ENCODE measurements at regions not wholly inside any gene's neighbourhood (a gene's known extent, or its start where the extent isn't known, plus 50 kb on each side); places are given as distances from the start of the nearest gene placed in this dataset.

GRCh38 chrX:9318213-9318612 is 146.6 kb upstream of the TBL1X start:
- no peak for DNase-seq

GRCh38 chrX:9318766-9319165 is 146.1 kb upstream of the TBL1X start:
- DNase-seq, result no peak

- no peak for DNase-seq
Measured at GRCh38 chrX:9320940-9321339, 143.9 kb upstream of the TBL1X start.

- no peak for DNase-seq
Measured at GRCh38 chrX:9324676-9325075, 140.2 kb upstream of the TBL1X start.

- DNase-seq, result no peak
Measured at GRCh38 chrX:9326369-9326768, 138.5 kb upstream of the TBL1X start.

GRCh38 chrX:9327086-9327746 is 137.6 kb upstream of the TBL1X start:
- DNase-seq, result no peak

GRCh38 chrX:9327747-9328145 is 137.1 kb upstream of the TBL1X start:
- no peak for DNase-seq

GRCh38 chrX:9329056-9329455 is 135.8 kb upstream of the TBL1X start:
- no peak for DNase-seq

- no peak for DNase-seq
Measured at GRCh38 chrX:9330249-9330982, 134.4 kb upstream of the TBL1X start.

GRCh38 chrX:9333873-9334560 is 130.8 kb upstream of the TBL1X start:
- no peak for DNase-seq

GRCh38 chrX:9335251-9335650 is 129.6 kb upstream of the TBL1X start:
- DNase-seq, result no peak

- no peak for DNase-seq
Measured at GRCh38 chrX:9336456-9336855, 128.4 kb upstream of the TBL1X start.

GRCh38 chrX:9337046-9337445 is 127.8 kb upstream of the TBL1X start:
- no peak for DNase-seq

- DNase-seq, result no peak
Measured at GRCh38 chrX:9338986-9339385, 125.9 kb upstream of the TBL1X start.

- no peak for DNase-seq
Measured at GRCh38 chrX:9339603-9340491, 125.0 kb upstream of the TBL1X start.

- DNase-seq, result no peak
Measured at GRCh38 chrX:9340598-9341290, 124.1 kb upstream of the TBL1X start.

GRCh38 chrX:9341291-9342201 is 123.3 kb upstream of the TBL1X start:
- DNase-seq, result no peak

GRCh38 chrX:9342561-9343051 is 122.3 kb upstream of the TBL1X start:
- DNase-seq, result peak; percentile 43

- no peak for DNase-seq
Measured at GRCh38 chrX:9343971-9344370, 120.9 kb upstream of the TBL1X start.

- no peak for DNase-seq
Measured at GRCh38 chrX:9345957-9346356, 118.9 kb upstream of the TBL1X start.

Data from 8988T (cell line).